Mesenchymal stem cell (in vitro differentiated cells and primary cell): ENCODE measurements at regions not wholly inside any gene's neighbourhood (a gene's known extent, or its start where the extent isn't known, plus 50 kb on each side); places are given as distances from the start of the nearest gene placed in this dataset.

ENCODE experiments used
- DNase-seq: peaks from one replicate; pipeline ENCODE4 v3.0.0-alpha.2; 2013
- H2AFZ ChIP-seq: one replicate; pipeline ENCODE4 v1.6.1; 2013; ENCODE audit warnings: low read depth, mild to moderate bottlenecking, control low read depth, inconsistent platforms, low read length, moderate library complexity
- H2AK5ac ChIP-seq: 2 replicates; pipeline ENCODE4 v1.6.1; 2013; ENCODE audit warnings: low read length, moderate library complexity, mild to moderate bottlenecking, inconsistent platforms; ENCODE audit not compliant: severe bottlenecking
- H2BK120ac ChIP-seq: one replicate; pipeline ENCODE4 v1.6.1; 2013; ENCODE audit warnings: low read depth, mild to moderate bottlenecking, inconsistent platforms, low read length, moderate library complexity
- H2BK12ac ChIP-seq, 2 experiments: one replicate each; pipeline ENCODE4 v1.6.1; 2013; ENCODE audit warnings: inconsistent platforms in 2 of 2, low read length in 2 of 2, mild to moderate bottlenecking in 2 of 2, moderate library complexity in 2 of 2, control low read depth in 1 of 2
- H2BK15ac ChIP-seq: one replicate; pipeline ENCODE4 v1.6.1; 2013; ENCODE audit warnings: mild to moderate bottlenecking, low read depth, inconsistent platforms; ENCODE audit not compliant: poor library complexity, severe bottlenecking
- H2BK5ac ChIP-seq: 2 replicates; pipeline ENCODE4 v1.6.1; 2013; ENCODE audit warnings: low read depth, mild to moderate bottlenecking, low read length, control low read depth, inconsistent platforms; ENCODE audit not compliant: poor library complexity, severe bottlenecking
- H3K14ac ChIP-seq, 2 experiments: one replicate each; pipeline ENCODE4 v1.6.1; 2013; ENCODE audit warnings: inconsistent platforms in 2 of 2, low read length in 2 of 2, control low read depth in 1 of 2, mild to moderate bottlenecking in 1 of 2, moderate library complexity in 1 of 2
- H3K18ac ChIP-seq, 2 experiments: one replicate each; pipeline ENCODE4 v1.6.1; 2013; ENCODE audit warnings: inconsistent platforms in 2 of 2, low read length in 2 of 2, control low read depth in 1 of 2, low read depth in 1 of 2, mild to moderate bottlenecking in 1 of 2
- H3K23ac ChIP-seq, 2 experiments: one replicate each; pipeline ENCODE4 v1.6.1; 2013; ENCODE audit warnings: inconsistent platforms in 2 of 2, low read length in 2 of 2, mild to moderate bottlenecking in 2 of 2, moderate library complexity in 2 of 2, control low read depth in 1 of 2
- H3K27ac ChIP-seq: 2 replicates; pipeline ENCODE4 v1.5.1; 2013; ENCODE audit warnings: mild to moderate bottlenecking, moderate library complexity, low read length, control low read depth, inconsistent platforms; ENCODE audit not compliant: poor library complexity, severe bottlenecking
- H3K27me3 ChIP-seq, 2 experiments: 2 replicates each; pipeline versions ENCODE4 v1.6.1 to v1.7.0; 2013; ENCODE audit warnings: low read length in 2 of 2, mild to moderate bottlenecking in 2 of 2, moderate library complexity in 2 of 2, control low read depth in 1 of 2, inconsistent platforms in 1 of 2; ENCODE audit not compliant: control insufficient read depth in 1 of 2, insufficient read depth in 1 of 2
- H3K36me3 ChIP-seq, 2 experiments: 2 replicates each; pipeline versions ENCODE4 v1.6.1 to v1.7.0; 2013; ENCODE audit warnings: low read length in 2 of 2, control low read depth in 1 of 2, inconsistent platforms in 1 of 2, low read depth in 1 of 2, mild to moderate bottlenecking in 1 of 2; ENCODE audit not compliant: insufficient read depth in 2 of 2, control insufficient read depth in 1 of 2
- H3K4ac ChIP-seq, 2 experiments: one replicate each; pipeline ENCODE4 v1.6.1; 2013; ENCODE audit warnings: inconsistent platforms in 2 of 2, low read length in 2 of 2, mild to moderate bottlenecking in 2 of 2, moderate library complexity in 2 of 2, control low read depth in 1 of 2, low read depth in 1 of 2
- H3K4me1 ChIP-seq: 2 replicates; pipeline ENCODE4 v1.6.1; 2013; ENCODE audit warnings: low read depth, low read length, control low read depth; ENCODE audit not compliant: control insufficient read depth, insufficient read depth
- H3K4me2 ChIP-seq: 2 replicates; pipeline ENCODE4 v1.6.1; 2013; ENCODE audit warnings: low read length, mild to moderate bottlenecking, inconsistent platforms; ENCODE audit not compliant: poor library complexity, severe bottlenecking
- H3K4me3 ChIP-seq, 2 experiments: 2 replicates each; pipeline versions ENCODE4 v1.5.1 to v1.7.0; 2013; ENCODE audit warnings: low read length in 2 of 2, mild to moderate bottlenecking in 2 of 2, control low read depth in 1 of 2, low read depth in 1 of 2; ENCODE audit not compliant: insufficient read depth in 1 of 2
- H3K79me1 ChIP-seq: replicated peaks from 2 replicates; pipeline ENCODE4 v1.6.1; 2013; ENCODE audit warnings: mild to moderate bottlenecking, control low read depth, low read length, inconsistent platforms; ENCODE audit not compliant: poor library complexity, severe bottlenecking
- H3K9ac ChIP-seq: 2 replicates; pipeline ENCODE4 v1.7.0; 2013; ENCODE audit warnings: mild to moderate bottlenecking, low read length, moderate library complexity
- H3K9me3 ChIP-seq: 2 replicates; pipeline ENCODE4 v1.7.0; 2013; ENCODE audit warnings: mild to moderate bottlenecking, low read length; ENCODE audit not compliant: control insufficient read depth
- H4K8ac ChIP-seq: one replicate; pipeline ENCODE4 v1.6.1; 2013; ENCODE audit warnings: inconsistent platforms, mild to moderate bottlenecking, low read length, moderate library complexity
- H4K91ac ChIP-seq: one replicate; pipeline ENCODE4 v1.6.1; 2013; ENCODE audit warnings: mild to moderate bottlenecking, low read length, inconsistent platforms
- WGBS: methylation state at CpG from one replicate; pipeline ENCODE4 v1.1.7; 2013; ENCODE audit warnings: mixed read lengths; 5-methylcytosine and 5-hydroxymethylcytosine counted together

- H3K36me3 ChIP-seq = no peaks in the 10 kb centered on the region
- H3K14ac ChIP-seq = no peak overlapping the region
- no peak overlapping the region for H3K4me2 ChIP-seq
- H3K18ac ChIP-seq = no peak overlapping the region
- H4K8ac ChIP-seq = no peak overlapping the region
- H2BK120ac ChIP-seq = no peak overlapping the region
- H3K9me3 ChIP-seq = no peaks in the 10 kb centered on the region
- 84% methylated on average over 4 of the region's 5 CpGs for WGBS
- H3K79me1 ChIP-seq = no peaks in the 10 kb centered on the region
- no peak overlapping the region for H2AFZ ChIP-seq
- no peaks in the 10 kb centered on the region for H3K4me1 ChIP-seq
- H3K4me3 ChIP-seq = no peak overlapping the region
- H3K23ac ChIP-seq = no peak overlapping the region
- no peak overlapping the region for H2BK5ac ChIP-seq
- DNase-seq = no peak
- no peak overlapping the region for H4K91ac ChIP-seq
- no peak overlapping the region for H3K27ac ChIP-seq
- no peak overlapping the region for H2AK5ac ChIP-seq
- H2BK15ac ChIP-seq = no peak overlapping the region
- H3K4ac ChIP-seq = no peak overlapping the region
- peaks cover 0 to 8% of the 10 kb centered on the region in 2 experiments for H3K27me3 ChIP-seq
- no peak overlapping the region for H3K9ac ChIP-seq
- no peak overlapping the region for H2BK12ac ChIP-seq
Measured at GRCh38 chr2:129180124-129180716, 799.2 kb upstream of the RAB6C start.

GRCh38 chr2:129181433-129181832, 798.0 kb upstream of the RAB6C start:
- Histone ChIP-seq H3K4me1 (no peaks in the 10 kb centered on the region), H3K18ac (no peak overlapping the region), H3K4me3 (no peak overlapping the region), H2BK120ac (no peak overlapping the region), H3K27ac (no peak overlapping the region), H3K27me3 (peaks cover 0 to under 1% of the 10 kb centered on the region in 2 experiments), H2BK5ac (no peak overlapping the region), H2AFZ (no peak overlapping the region), H4K8ac (no peak overlapping the region), H2AK5ac (no peak overlapping the region), H3K4me2 (no peak overlapping the region), H2BK12ac (no peak overlapping the region), H3K36me3 (no peaks in the 10 kb centered on the region), H3K9me3 (no peaks in the 10 kb centered on the region), H3K9ac (no peak overlapping the region), H3K4ac (no peak overlapping the region), H3K14ac (no peak overlapping the region), H3K23ac (no peak overlapping the region), H3K79me1 (no peaks in the 10 kb centered on the region), H4K91ac (no peak overlapping the region), H2BK15ac (no peak overlapping the region)
- DNase-seq = no peak
- WGBS = no CpG with 5 or more reads among the region's 1 CpG

- Histone ChIP-seq H2AK5ac (no peak overlapping the region), H2BK5ac (no peak overlapping the region), H3K4me3 (no peak overlapping the region), H3K79me1 (no peaks in the 10 kb centered on the region), H2AFZ (no peak overlapping the region), H4K8ac (no peak overlapping the region), H3K4me2 (no peak overlapping the region), H2BK120ac (no peak overlapping the region), H4K91ac (no peak overlapping the region), H2BK12ac (no peak overlapping the region), H3K9ac (no peak overlapping the region), H3K14ac (no peak overlapping the region), H3K27ac (no peak overlapping the region), H3K23ac (no peak overlapping the region), H3K9me3 (no peaks in the 10 kb centered on the region), H3K4ac (no peak overlapping the region), H3K36me3 (no peaks in the 10 kb centered on the region), H2BK15ac (no peak overlapping the region), H3K27me3 (peaks cover 0 to 6% of the 10 kb centered on the region in 2 experiments), H3K18ac (no peak overlapping the region), H3K4me1 (no peaks in the 10 kb centered on the region)
- 81% methylated on average over 2 of the region's 4 CpGs for WGBS
- no peak for DNase-seq
Measured at GRCh38 chr2:129181963-129182362, 797.5 kb upstream of the RAB6C start.

- H2BK12ac ChIP-seq = no peak overlapping the region
- no peak overlapping the region for H2BK120ac ChIP-seq
- no peaks in the 10 kb centered on the region for H3K36me3 ChIP-seq
- no peak overlapping the region for H3K4me3 ChIP-seq
- no peak overlapping the region for H3K27ac ChIP-seq
- no peak overlapping the region for H2AFZ ChIP-seq
- H3K9ac ChIP-seq = no peak overlapping the region
- no peaks in the 10 kb centered on the region for H3K4me1 ChIP-seq
- no peak overlapping the region for H4K91ac ChIP-seq
- H3K23ac ChIP-seq = no peak overlapping the region
- no peak overlapping the region for H2AK5ac ChIP-seq
- H3K79me1 ChIP-seq = no peaks in the 10 kb centered on the region
- no peak overlapping the region for H3K18ac ChIP-seq
- DNase-seq = no peak
- H3K4me2 ChIP-seq = no peak overlapping the region
- WGBS = 56% methylated on average over 3 of the region's 3 CpGs
- no peak overlapping the region for H3K4ac ChIP-seq
- no peak overlapping the region for H2BK15ac ChIP-seq
- H3K27me3 ChIP-seq = peaks cover 0 to 49% of the 10 kb centered on the region in 2 experiments
- no peak overlapping the region for H3K14ac ChIP-seq
- H2BK5ac ChIP-seq = no peak overlapping the region
- no peak overlapping the region for H4K8ac ChIP-seq
- no peaks in the 10 kb centered on the region for H3K9me3 ChIP-seq
Measured at GRCh38 chr2:129187343-129187742, 792.1 kb upstream of the RAB6C start.
